Transverse colon (tissue), 3 donors: ENCODE measurements at regions not wholly inside any gene's neighbourhood (a gene's known extent, or its start where the extent isn't known, plus 50 kb on each side); places are given as distances from the start of the nearest gene placed in this dataset.

Source experiments
- EP300 ChIP-seq: sonication (generic); formaldehyde crosslinking; IDR thresholded peaks from one replicate; pipeline ENCODE4 v1.6.1; 2017; ENCODE audit warnings: antibody characterized with exemption, low read depth
- POLR2A ChIP-seq: fragments of 450-650 bp; IDR thresholded peaks from one replicate; pipeline ENCODE4 v1.6.1; 2016; ENCODE audit warnings: antibody characterized with exemption, mild to moderate bottlenecking, moderate library complexity
- TF ChIP-seq, protein P1 (sequence below), 5 experiments: fragments of 200-600 bp in 3 of 5; fragments of 450-650 bp in 2 of 5; sonication (generic) in 3 of 5; IDR thresholded peaks; 1 replicate in 2 of 5; 2 replicates in 3 of 5; pipeline ENCODE4 v1.5.1; 2016 to 2017; ENCODE audit warnings: antibody characterized with exemption in 5 of 5, inconsistent platforms in 3 of 5, mild to moderate bottlenecking in 2 of 5, moderate library complexity in 1 of 5

GRCh38 chr7:21041666-21042065 is 255.0 kb upstream of the SP8 start:
- TF ChIP-seq, protein P1, sequence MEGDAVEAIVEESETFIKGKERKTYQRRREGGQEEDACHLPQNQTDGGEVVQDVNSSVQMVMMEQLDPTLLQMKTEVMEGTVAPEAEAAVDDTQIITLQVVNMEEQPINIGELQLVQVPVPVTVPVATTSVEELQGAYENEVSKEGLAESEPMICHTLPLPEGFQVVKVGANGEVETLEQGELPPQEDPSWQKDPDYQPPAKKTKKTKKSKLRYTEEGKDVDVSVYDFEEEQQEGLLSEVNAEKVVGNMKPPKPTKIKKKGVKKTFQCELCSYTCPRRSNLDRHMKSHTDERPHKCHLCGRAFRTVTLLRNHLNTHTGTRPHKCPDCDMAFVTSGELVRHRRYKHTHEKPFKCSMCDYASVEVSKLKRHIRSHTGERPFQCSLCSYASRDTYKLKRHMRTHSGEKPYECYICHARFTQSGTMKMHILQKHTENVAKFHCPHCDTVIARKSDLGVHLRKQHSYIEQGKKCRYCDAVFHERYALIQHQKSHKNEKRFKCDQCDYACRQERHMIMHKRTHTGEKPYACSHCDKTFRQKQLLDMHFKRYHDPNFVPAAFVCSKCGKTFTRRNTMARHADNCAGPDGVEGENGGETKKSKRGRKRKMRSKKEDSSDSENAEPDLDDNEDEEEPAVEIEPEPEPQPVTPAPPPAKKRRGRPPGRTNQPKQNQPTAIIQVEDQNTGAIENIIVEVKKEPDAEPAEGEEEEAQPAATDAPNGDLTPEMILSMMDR (IDR thresholded peaks at IDR 0.05) = no peak
- TF ChIP-seq EP300 (no peak), POLR2A (no peak)
